Neural cell (in vitro differentiated cells): ENCODE measurements at regions not wholly inside any gene's neighbourhood (a gene's known extent, or its start where the extent isn't known, plus 50 kb on each side); places are given as distances from the start of the nearest gene placed in this dataset.
"Not testable (repeated sequence)": the region's sequence is repeated elsewhere in the genome, so short reads cannot be mapped to it uniquely, and the experiment has no call there.

Source experiments
- H2AFZ ChIP-seq: fragments of 200-600, 300-800 bp; sonication (generic), shearing (Covaris generic); 2 replicates; pipeline ENCODE4 v1.6.0; 2014; ENCODE audit warnings: low read depth, mild to moderate bottlenecking, antibody characterized with exemption, low read length, moderate library complexity
- H3F3A ChIP-seq: fragments of 200-600 bp; shearing (Covaris generic); 2 replicates; pipeline ENCODE4 v1.6.1; 2016; ENCODE audit warnings: mild to moderate bottlenecking, moderate library complexity, mixed read lengths, antibody characterized with exemption, low read length; ENCODE audit not compliant: insufficient read depth, poor library complexity, severe bottlenecking
- H3K27ac ChIP-seq: fragments of 200-600, 300-800 bp; sonication (generic), shearing (Covaris generic); 2 replicates; pipeline ENCODE4 v1.5.1; 2014; ENCODE audit warnings: mild to moderate bottlenecking, low read length, moderate library complexity
- H3K27me3 ChIP-seq: fragments of 300-800, 200-600 bp; sonication (generic), shearing (Covaris generic); 2 replicates; pipeline ENCODE4 v1.6.0; 2014; ENCODE audit warnings: mild to moderate bottlenecking, low read depth, low read length, moderate library complexity; ENCODE audit not compliant: insufficient read depth
- H3K36me3 ChIP-seq: fragments of 300-800, 200-600 bp; sonication (generic), shearing (Covaris generic); 2 replicates; pipeline ENCODE4 v1.5.1; 2014; ENCODE audit warnings: mild to moderate bottlenecking, antibody characterized with exemption, low read length, moderate library complexity; ENCODE audit not compliant: insufficient read depth
- H3K4me2 ChIP-seq: fragments of 300-800, 200-600 bp; sonication (generic), shearing (Covaris generic); 2 replicates; pipeline ENCODE4 v1.6.0; 2014; ENCODE audit warnings: mild to moderate bottlenecking, low read length
- H3K4me3 ChIP-seq: fragments of 300-800, 200-600 bp; sonication (generic), shearing (Covaris generic); 2 replicates; pipeline ENCODE4 v1.5.1; 2014; ENCODE audit warnings: mild to moderate bottlenecking, low read length, moderate library complexity
- H3K79me2 ChIP-seq: fragments of 200-600 bp; shearing (Covaris generic); replicated peaks from 2 replicates; pipeline ENCODE4 v1.6.0; 2014; ENCODE audit warnings: mild to moderate bottlenecking, low read length, moderate library complexity; ENCODE audit not compliant: insufficient read depth
- H3K9ac ChIP-seq: fragments of 300-800, 200-600 bp; sonication (generic), shearing (Covaris generic); 2 replicates; pipeline ENCODE4 v1.6.1; 2016; ENCODE audit warnings: mild to moderate bottlenecking, low read length, mixed read lengths
- H3K9me2 ChIP-seq: fragments of 200-600 bp; shearing (Covaris generic); 2 replicates; pipeline ENCODE4 v1.6.1; 2016; ENCODE audit warnings: mild to moderate bottlenecking, low read length, mixed read lengths; ENCODE audit not compliant: insufficient read depth
- H3K9me3 ChIP-seq: fragments of 200-600, 300-800 bp; sonication (generic), shearing (Covaris generic); 2 replicates; pipeline ENCODE4 v1.6.1; 2016; ENCODE audit warnings: mild to moderate bottlenecking, mixed run types, low read length, moderate library complexity, mixed read lengths
- H4K20me1 ChIP-seq: fragments of 200-600 bp; shearing (Covaris generic); 2 replicates; pipeline ENCODE4 v1.6.1; 2016; ENCODE audit warnings: mild to moderate bottlenecking, mixed run types; ENCODE audit not compliant: insufficient read depth
- EP300 ChIP-seq: fragments of 450-650 bp; conservative IDR thresholded peaks from 2 replicates; pipeline ENCODE4 v1.6.1; 2014; ENCODE audit warnings: antibody characterized with exemption, mild to moderate bottlenecking, moderate library complexity; ENCODE audit not compliant: poor library complexity, severe bottlenecking
- EZH2 ChIP-seq: fragments of 200-600, 300-800 bp; shearing (Covaris generic), sonication (generic); IDR thresholded peaks from 2 replicates; pipeline ENCODE4 v1.6.1; 2014; ENCODE audit warnings: antibody characterized with exemption, low read length, borderline replicate concordance, mild to moderate bottlenecking; ENCODE audit not compliant: insufficient read depth, poor library complexity, severe bottlenecking
- MXI1 ChIP-seq: fragments of 450-650 bp; conservative IDR thresholded peaks from 2 replicates; pipeline ENCODE4 v1.6.1; 2014; ENCODE audit warnings: antibody characterized with exemption, mild to moderate bottlenecking; ENCODE audit not compliant: poor library complexity, severe bottlenecking
- POLR2AphosphoS5 ChIP-seq: IDR thresholded peaks from 2 replicates; pipeline ENCODE4 v1.6.1; 2012
- RAD21 ChIP-seq: fragments of 450-650 bp; conservative IDR thresholded peaks from 2 replicates; pipeline ENCODE4 v1.6.1; 2014; ENCODE audit warnings: antibody characterized with exemption, mild to moderate bottlenecking, moderate library complexity
- SMC3 ChIP-seq: fragments of 450-650 bp; conservative IDR thresholded peaks from 2 replicates; pipeline ENCODE4 v1.6.1; 2014; ENCODE audit warnings: antibody characterized with exemption, mild to moderate bottlenecking, moderate library complexity; ENCODE audit not compliant: poor library complexity
- TAF1 ChIP-seq: IDR thresholded peaks from 2 replicates; pipeline ENCODE4 v1.6.1; 2012; ENCODE audit warnings: low read depth
- TF ChIP-seq, protein P1 (sequence below): IDR thresholded peaks from 2 replicates; pipeline ENCODE4 v1.6.1; 2012; ENCODE audit warnings: borderline replicate concordance
- TF ChIP-seq, protein P2 (sequence below): fragments of 450-650 bp; IDR thresholded peaks from 2 replicates; pipeline ENCODE4 v1.5.1; 2014; ENCODE audit warnings: antibody characterized with exemption, mild to moderate bottlenecking, moderate library complexity; ENCODE audit not compliant: poor library complexity, severe bottlenecking

GRCh38 chr12:116376354-116377193, 99.1 kb upstream of the MED13L start:
- Histone ChIP-seq H3K9me2 (no peaks in the 10 kb centered on the region), H3F3A (no peaks in the 10 kb centered on the region), H3K36me3 (no peaks in the 10 kb centered on the region), H3K4me3 (no peak overlapping the region), H2AFZ (no peak overlapping the region), H3K9me3 (no peaks in the 10 kb centered on the region), H3K27me3 (no peaks in the 10 kb centered on the region), H3K79me2 (no peaks in the 10 kb centered on the region), H3K9ac (no peak overlapping the region), H4K20me1 (no peaks in the 10 kb centered on the region), H3K27ac (no peak overlapping the region), H3K4me2 (no peak overlapping the region)
- TF ChIP-seq, protein P1, sequence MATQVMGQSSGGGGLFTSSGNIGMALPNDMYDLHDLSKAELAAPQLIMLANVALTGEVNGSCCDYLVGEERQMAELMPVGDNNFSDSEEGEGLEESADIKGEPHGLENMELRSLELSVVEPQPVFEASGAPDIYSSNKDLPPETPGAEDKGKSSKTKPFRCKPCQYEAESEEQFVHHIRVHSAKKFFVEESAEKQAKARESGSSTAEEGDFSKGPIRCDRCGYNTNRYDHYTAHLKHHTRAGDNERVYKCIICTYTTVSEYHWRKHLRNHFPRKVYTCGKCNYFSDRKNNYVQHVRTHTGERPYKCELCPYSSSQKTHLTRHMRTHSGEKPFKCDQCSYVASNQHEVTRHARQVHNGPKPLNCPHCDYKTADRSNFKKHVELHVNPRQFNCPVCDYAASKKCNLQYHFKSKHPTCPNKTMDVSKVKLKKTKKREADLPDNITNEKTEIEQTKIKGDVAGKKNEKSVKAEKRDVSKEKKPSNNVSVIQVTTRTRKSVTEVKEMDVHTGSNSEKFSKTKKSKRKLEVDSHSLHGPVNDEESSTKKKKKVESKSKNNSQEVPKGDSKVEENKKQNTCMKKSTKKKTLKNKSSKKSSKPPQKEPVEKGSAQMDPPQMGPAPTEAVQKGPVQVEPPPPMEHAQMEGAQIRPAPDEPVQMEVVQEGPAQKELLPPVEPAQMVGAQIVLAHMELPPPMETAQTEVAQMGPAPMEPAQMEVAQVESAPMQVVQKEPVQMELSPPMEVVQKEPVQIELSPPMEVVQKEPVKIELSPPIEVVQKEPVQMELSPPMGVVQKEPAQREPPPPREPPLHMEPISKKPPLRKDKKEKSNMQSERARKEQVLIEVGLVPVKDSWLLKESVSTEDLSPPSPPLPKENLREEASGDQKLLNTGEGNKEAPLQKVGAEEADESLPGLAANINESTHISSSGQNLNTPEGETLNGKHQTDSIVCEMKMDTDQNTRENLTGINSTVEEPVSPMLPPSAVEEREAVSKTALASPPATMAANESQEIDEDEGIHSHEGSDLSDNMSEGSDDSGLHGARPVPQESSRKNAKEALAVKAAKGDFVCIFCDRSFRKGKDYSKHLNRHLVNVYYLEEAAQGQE: no peak
- TF ChIP-seq, protein P2, sequence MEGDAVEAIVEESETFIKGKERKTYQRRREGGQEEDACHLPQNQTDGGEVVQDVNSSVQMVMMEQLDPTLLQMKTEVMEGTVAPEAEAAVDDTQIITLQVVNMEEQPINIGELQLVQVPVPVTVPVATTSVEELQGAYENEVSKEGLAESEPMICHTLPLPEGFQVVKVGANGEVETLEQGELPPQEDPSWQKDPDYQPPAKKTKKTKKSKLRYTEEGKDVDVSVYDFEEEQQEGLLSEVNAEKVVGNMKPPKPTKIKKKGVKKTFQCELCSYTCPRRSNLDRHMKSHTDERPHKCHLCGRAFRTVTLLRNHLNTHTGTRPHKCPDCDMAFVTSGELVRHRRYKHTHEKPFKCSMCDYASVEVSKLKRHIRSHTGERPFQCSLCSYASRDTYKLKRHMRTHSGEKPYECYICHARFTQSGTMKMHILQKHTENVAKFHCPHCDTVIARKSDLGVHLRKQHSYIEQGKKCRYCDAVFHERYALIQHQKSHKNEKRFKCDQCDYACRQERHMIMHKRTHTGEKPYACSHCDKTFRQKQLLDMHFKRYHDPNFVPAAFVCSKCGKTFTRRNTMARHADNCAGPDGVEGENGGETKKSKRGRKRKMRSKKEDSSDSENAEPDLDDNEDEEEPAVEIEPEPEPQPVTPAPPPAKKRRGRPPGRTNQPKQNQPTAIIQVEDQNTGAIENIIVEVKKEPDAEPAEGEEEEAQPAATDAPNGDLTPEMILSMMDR: no peak

GRCh38 chr12:116377194-116377571, 99.7 kb upstream of the MED13L start:
- H3K9me2 ChIP-seq, H3K36me3 ChIP-seq, H3K9me3 ChIP-seq, H3K27ac ChIP-seq, H3K4me3 ChIP-seq, H3K4me2 ChIP-seq, H3K9ac ChIP-seq, H3K27me3 ChIP-seq, H3F3A ChIP-seq, H3K79me2 ChIP-seq, H2AFZ ChIP-seq, H4K20me1 ChIP-seq: not testable (repeated sequence)

DNA sequence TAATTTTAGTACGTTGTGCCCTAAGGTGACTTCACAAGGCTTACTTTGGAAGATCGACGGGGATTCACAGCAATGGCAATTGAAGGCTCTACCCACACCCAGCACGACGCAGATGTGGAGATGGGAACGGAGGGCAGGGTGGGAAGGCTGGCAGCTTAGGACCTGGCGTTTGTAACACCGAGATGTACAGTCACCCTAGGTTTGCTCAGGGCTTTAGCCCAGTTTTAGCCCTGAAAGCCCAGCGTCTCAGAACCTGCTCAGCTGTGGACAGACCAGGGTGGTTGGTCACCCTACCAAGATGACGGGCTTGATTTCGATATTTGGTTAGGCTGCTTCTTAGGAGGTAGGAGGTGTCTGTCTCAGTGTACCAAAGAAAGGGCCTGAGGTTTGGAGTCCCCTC, 100.5 kb upstream of the MED13L start:
- no peaks in the 10 kb centered on the region for H3K36me3 ChIP-seq
- H3K9me3 ChIP-seq: no peaks in the 10 kb centered on the region
- H3F3A ChIP-seq: no peaks in the 10 kb centered on the region
- no peaks in the 10 kb centered on the region for H3K27me3 ChIP-seq
- H2AFZ ChIP-seq: no peak overlapping the region
- H3K79me2 ChIP-seq: no peaks in the 10 kb centered on the region
- no peaks in the 10 kb centered on the region for H3K9me2 ChIP-seq
- H3K4me2 ChIP-seq: no peak overlapping the region
- H3K4me3 ChIP-seq: no peak overlapping the region
- H4K20me1 ChIP-seq: no peaks in the 10 kb centered on the region
- no peak overlapping the region for H3K27ac ChIP-seq
- no peak overlapping the region for H3K9ac ChIP-seq
- no peak for TF ChIP-seq EP300
- no peak for TF ChIP-seq EZH2
- TF ChIP-seq, protein P2: no peak
- TF ChIP-seq RAD21: no peak
- no peak for TF ChIP-seq SMC3
- no peak for TF ChIP-seq MXI1
- TF ChIP-seq TAF1: no peak
- TF ChIP-seq, protein P1: no peak
- no peak for TF ChIP-seq POLR2AphosphoS5
